SJSA1 (cell line): ENCODE measurements at regions not wholly inside any gene's neighbourhood (a gene's known extent, or its start where the extent isn't known, plus 50 kb on each side); places are given as distances from the start of the nearest gene placed in this dataset.

ENCODE experiments used
- DNase-seq, 2 experiments: peaks; one replicate each; pipeline ENCODE4 v3.0.0-alpha.2; 2015 to 2020; ENCODE audit warnings: low spot score in 2 of 2, low read depth in 1 of 2
- H3K27ac ChIP-seq: fragments of 250-450 bp; sonication (Bioruptor Pico); 2 replicates; pipeline ENCODE4 v1.5.1; 2020; ENCODE audit warnings: mild to moderate bottlenecking, moderate library complexity
- H3K27me3 ChIP-seq: fragments of 250-450 bp; sonication (Bioruptor Pico); replicated peaks from 2 replicates; pipeline ENCODE4 v1.5.1; 2020; ENCODE audit warnings: mild to moderate bottlenecking, moderate library complexity
- H3K36me3 ChIP-seq: fragments of 250-450 bp; sonication (Bioruptor Pico); 2 replicates; pipeline ENCODE4 v1.5.1; 2020; ENCODE audit warnings: mild to moderate bottlenecking
- H3K4me1 ChIP-seq: fragments of 250-450 bp; sonication (Bioruptor Pico); replicated peaks from 2 replicates; pipeline ENCODE4 v1.6.1; 2021; ENCODE audit warnings: mild to moderate bottlenecking
- H3K4me3 ChIP-seq: fragments of 250-450 bp; sonication (Bioruptor Pico); 2 replicates; pipeline ENCODE4 v1.5.1; 2020; ENCODE audit warnings: mild to moderate bottlenecking
- H3K9me3 ChIP-seq: fragments of 250-450 bp; sonication (Bioruptor Pico); replicated peaks from 2 replicates; pipeline ENCODE4 v1.5.1; 2020; ENCODE audit warnings: mild to moderate bottlenecking

- no peak overlapping the region for H3K4me3 ChIP-seq
- no peak for DNase-seq
- H3K36me3 ChIP-seq, result no peaks in the 10 kb centered on the region
- H3K9me3 ChIP-seq, result no peaks in the 10 kb centered on the region
- no peak overlapping the region for H3K27ac ChIP-seq
- H3K27me3 ChIP-seq, result 0 out of 2 replicates have a peak, but pooled peaks cover 4% of the 10 kb centered on the region
- peaks cover 21% of the 10 kb centered on the region for H3K4me1 ChIP-seq
Observed at GRCh38 chr5:61967681-61968080, 338.3 kb upstream of the KIF2A start.

- no peak for DNase-seq
Observed at GRCh38 chr5:61969347-61969746, 336.7 kb upstream of the KIF2A start.

DNA sequence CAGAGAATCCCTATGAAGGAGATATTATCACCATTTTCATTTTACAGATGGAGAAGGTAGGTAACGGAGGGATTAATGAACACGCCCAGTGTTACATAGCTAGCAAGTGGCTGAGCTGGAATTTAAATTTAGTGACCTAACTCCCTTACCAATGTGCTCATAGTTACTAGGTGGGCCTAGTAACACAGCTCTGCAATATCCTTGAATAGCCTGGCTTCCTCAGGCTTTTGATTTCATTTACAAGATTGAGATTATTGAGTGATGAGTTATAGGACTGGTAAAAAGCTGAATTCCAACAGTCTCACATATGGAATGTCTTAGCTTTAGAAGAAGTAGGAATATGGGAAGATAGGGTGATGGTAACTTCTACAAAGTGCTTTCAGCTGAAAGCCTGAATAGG lies 336.3 kb upstream of the KIF2A start:
- no peaks in the 10 kb centered on the region for H3K9me3 ChIP-seq
- H3K4me3 ChIP-seq, result no peak overlapping the region
- no peaks in the 10 kb centered on the region for H3K36me3 ChIP-seq
- H3K27ac ChIP-seq, result no peak overlapping the region
- 0 out of 2 replicates have a peak, but pooled peaks cover 4% of the 10 kb centered on the region for H3K27me3 ChIP-seq
- H3K4me1 ChIP-seq, result peaks cover 11% of the 10 kb centered on the region
- no peak for DNase-seq

More at GRCh38 chr5:61969347-61969746, 336.7 kb upstream of the KIF2A start:
- Histone ChIP-seq H3K4me3 (no peak overlapping the region), H3K4me1 (peaks cover 14% of the 10 kb centered on the region), H3K27me3 (0 out of 2 replicates have a peak, but pooled peaks cover 4% of the 10 kb centered on the region), H3K36me3 (no peaks in the 10 kb centered on the region), H3K27ac (no peak overlapping the region), H3K9me3 (no peaks in the 10 kb centered on the region)

- H3K36me3 ChIP-seq, result no peaks in the 10 kb centered on the region
- no peak overlapping the region for H3K4me3 ChIP-seq
- peaks cover 11% of the 10 kb centered on the region; the same call in 1 of the 2 replicates for H3K4me1 ChIP-seq
Observed at GRCh38 chr5:61970218-61970617, 335.8 kb upstream of the KIF2A start.

DNA sequence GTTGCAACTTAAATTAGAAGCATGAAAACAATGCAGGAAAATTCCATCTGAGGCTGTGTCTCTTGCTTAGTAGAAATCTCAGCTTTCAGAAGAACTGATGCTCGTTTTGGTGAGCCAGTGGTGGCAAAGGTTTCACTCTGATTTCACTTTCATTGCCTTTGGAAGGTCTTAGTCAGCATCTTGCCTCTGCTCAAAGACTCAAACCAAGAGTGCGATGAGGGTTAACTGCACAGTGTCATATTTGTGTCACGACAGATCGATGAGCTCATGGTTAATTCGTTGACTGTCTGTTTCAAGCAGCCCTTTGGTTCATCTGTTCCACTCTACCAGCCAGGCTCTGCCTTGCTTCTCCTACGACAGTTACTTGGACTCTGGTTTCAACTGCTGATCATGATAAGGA lies 331.3 kb upstream of the KIF2A start:
- 0 out of 2 replicates have a peak, but pooled peaks cover 4% of the 10 kb centered on the region for H3K27me3 ChIP-seq
- H3K9me3 ChIP-seq, result no peaks in the 10 kb centered on the region
- H3K27ac ChIP-seq, result no peak overlapping the region
- DNase-seq, result no peak
- no peak overlapping the region for H3K4me3 ChIP-seq
- H3K4me1 ChIP-seq, result no peaks in the 10 kb centered on the region
- H3K36me3 ChIP-seq, result no peaks in the 10 kb centered on the region

More at GRCh38 chr5:61970218-61970617, 335.8 kb upstream of the KIF2A start:
- Histone ChIP-seq H3K27me3 (0 out of 2 replicates have a peak, but pooled peaks cover 4% of the 10 kb centered on the region), H3K27ac (no peak overlapping the region), H3K9me3 (no peaks in the 10 kb centered on the region)
- DNase-seq, result no peak

GRCh38 chr5:61981886-61982285 lies 324.1 kb upstream of the KIF2A start:
- DNase-seq, result no peak
- Histone ChIP-seq H3K36me3 (no peaks in the 10 kb centered on the region), H3K4me1 (no peaks in the 10 kb centered on the region), H3K27ac (no peak overlapping the region), H3K27me3 (no peaks in the 10 kb centered on the region), H3K4me3 (no peak overlapping the region), H3K9me3 (no peaks in the 10 kb centered on the region; the same call in 1 of the 2 replicates)

DNA sequence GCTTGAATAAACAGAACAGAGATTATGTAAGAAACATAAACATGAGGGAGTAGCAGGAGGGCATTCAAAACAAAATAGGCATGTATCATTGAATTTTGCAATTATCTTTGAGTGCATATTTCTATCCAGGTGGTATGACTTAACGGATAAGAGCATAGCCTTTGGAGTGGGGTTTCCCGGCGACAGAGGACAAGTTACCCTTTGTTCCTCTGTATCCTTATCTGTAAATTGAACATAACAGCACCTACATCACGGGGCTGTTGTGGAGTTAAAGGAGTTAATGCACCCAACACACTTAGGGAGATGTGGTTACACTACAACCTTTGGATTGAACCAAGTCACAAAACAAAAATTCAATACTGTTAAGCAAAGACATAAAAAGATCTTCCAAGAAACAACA lies 314.6 kb upstream of the KIF2A start:
- H3K27ac ChIP-seq, result no peak overlapping the region
- H3K36me3 ChIP-seq, result no peaks in the 10 kb centered on the region
- no peaks in the 10 kb centered on the region for H3K4me1 ChIP-seq
- DNase-seq, result no peak
- H3K27me3 ChIP-seq, result peaks cover 7% of the 10 kb centered on the region
- H3K4me3 ChIP-seq, result no peak overlapping the region
- no peaks in the 10 kb centered on the region; the same call in 1 of the 2 replicates for H3K9me3 ChIP-seq

GRCh38 chr5:61991866-61992265 lies 314.1 kb upstream of the KIF2A start:
- no peaks in the 10 kb centered on the region for H3K4me1 ChIP-seq
- no peak for DNase-seq
- H3K27ac ChIP-seq, result no peak overlapping the region
- no peak overlapping the region for H3K4me3 ChIP-seq
- H3K27me3 ChIP-seq, result peaks cover 7% of the 10 kb centered on the region
- no peaks in the 10 kb centered on the region; the same call in 1 of the 2 replicates for H3K9me3 ChIP-seq
- no peaks in the 10 kb centered on the region for H3K36me3 ChIP-seq

DNA sequence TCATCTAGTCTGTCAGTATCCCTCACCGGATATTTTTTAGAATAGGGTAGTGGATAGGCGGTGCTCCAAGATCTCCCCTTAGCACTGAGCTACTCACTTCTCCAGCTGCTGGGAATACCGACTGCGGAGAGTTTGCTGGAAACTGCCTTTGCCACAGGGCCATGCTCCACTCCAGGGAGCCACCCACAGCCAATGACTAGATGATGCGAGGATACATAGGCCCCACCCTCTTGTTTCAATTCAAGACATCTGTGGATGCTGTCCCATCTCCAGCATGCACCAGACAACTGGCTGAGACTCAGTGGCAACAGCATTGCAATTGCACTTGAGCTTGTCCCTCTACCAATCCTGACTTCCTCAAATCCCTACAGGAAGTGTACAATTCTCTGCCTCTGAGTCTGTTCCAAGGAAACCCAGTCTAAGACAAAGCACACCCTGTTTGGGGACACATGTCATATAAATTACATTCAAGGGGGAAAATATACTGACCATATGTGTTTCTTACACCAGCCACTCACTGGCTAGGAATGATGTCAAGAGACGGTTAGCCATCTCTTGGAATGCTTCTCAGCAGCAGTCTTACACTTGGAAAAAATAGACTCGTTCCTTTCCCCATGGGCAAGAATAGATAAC lies 312.6 kb upstream of the KIF2A start:
- no peaks in the 10 kb centered on the region for H3K9me3 ChIP-seq
- DNase-seq, result no peak
- H3K27ac ChIP-seq, result no peak overlapping the region
- no peaks in the 10 kb centered on the region for H3K36me3 ChIP-seq
- peaks cover 7% of the 10 kb centered on the region for H3K27me3 ChIP-seq
- no peak overlapping the region for H3K4me3 ChIP-seq
- H3K4me1 ChIP-seq, result no peaks in the 10 kb centered on the region

DNA sequence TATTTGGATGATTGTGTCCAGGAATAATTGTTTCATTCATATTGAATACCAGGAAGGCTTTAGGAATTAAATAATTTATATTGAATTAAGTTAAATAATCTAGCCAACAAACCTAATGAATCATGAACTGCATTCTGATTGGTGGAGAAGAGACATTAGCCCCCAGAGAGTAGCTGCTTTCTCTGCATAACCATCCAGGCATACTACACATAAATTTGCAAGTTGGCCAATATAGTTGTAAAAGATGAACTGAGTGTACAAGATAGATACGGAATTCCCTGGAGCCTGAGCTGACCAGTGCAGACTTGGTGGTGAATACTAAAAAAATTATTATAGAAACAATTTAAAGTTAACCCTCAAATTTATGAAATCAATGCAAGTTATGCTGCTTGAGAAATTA lies 311.8 kb upstream of the KIF2A start:
- Histone ChIP-seq H3K27me3 (peaks cover 7% of the 10 kb centered on the region), H3K27ac (no peak overlapping the region), H3K4me1 (no peaks in the 10 kb centered on the region), H3K9me3 (no peaks in the 10 kb centered on the region; the same call in 1 of the 2 replicates), H3K4me3 (no peak overlapping the region), H3K36me3 (no peaks in the 10 kb centered on the region)
- no peak for DNase-seq

DNA sequence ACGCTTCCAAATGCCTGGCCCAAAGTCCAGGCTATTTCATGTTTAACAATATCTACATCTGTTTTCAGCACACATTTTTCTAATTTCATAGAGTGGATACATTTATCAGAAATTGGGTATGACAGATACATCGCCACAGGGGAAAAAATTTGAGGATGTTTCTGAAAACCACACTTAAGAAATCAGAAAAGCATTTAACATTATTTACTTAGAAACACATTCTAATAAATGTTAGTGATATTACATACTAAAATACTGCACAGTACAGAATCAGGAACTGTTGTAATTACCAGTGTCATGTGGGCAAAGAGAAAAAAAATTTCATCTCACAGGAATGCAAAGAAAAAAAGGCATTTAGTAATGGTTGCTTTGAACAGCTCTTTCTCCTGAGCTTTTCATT lies 310.5 kb upstream of the KIF2A start:
- H3K27ac ChIP-seq, result no peak overlapping the region
- no peaks in the 10 kb centered on the region for H3K36me3 ChIP-seq
- no peaks in the 10 kb centered on the region for H3K4me1 ChIP-seq
- peaks cover 7% of the 10 kb centered on the region for H3K27me3 ChIP-seq
- no peak for DNase-seq
- no peaks in the 10 kb centered on the region; the same call in 1 of the 2 replicates for H3K9me3 ChIP-seq
- no peak overlapping the region for H3K4me3 ChIP-seq

GRCh38 chr5:61999371-61999770 lies 306.6 kb upstream of the KIF2A start:
- Histone ChIP-seq H3K4me1 (no peaks in the 10 kb centered on the region), H3K27ac (no peak overlapping the region), H3K27me3 (no peaks in the 10 kb centered on the region), H3K9me3 (no peaks in the 10 kb centered on the region; the same call in 1 of the 2 replicates), H3K36me3 (no peaks in the 10 kb centered on the region), H3K4me3 (no peak overlapping the region)
- no peak for DNase-seq

GRCh38 chr5:62000646-62001045 lies 305.4 kb upstream of the KIF2A start:
- Histone ChIP-seq H3K9me3 (no peaks in the 10 kb centered on the region; the same call in 1 of the 2 replicates), H3K4me1 (no peaks in the 10 kb centered on the region), H3K27me3 (no peaks in the 10 kb centered on the region), H3K4me3 (no peak overlapping the region), H3K27ac (no peak overlapping the region), H3K36me3 (no peaks in the 10 kb centered on the region)
- no peak for DNase-seq

- no peaks in the 10 kb centered on the region for H3K36me3 ChIP-seq
- H3K27ac ChIP-seq, result no peak overlapping the region
- H3K27me3 ChIP-seq, result no peaks in the 10 kb centered on the region
- DNase-seq, result no peak
- H3K4me3 ChIP-seq, result no peak overlapping the region
- no peaks in the 10 kb centered on the region for H3K4me1 ChIP-seq
- no peaks in the 10 kb centered on the region; the same call in 1 of the 2 replicates for H3K9me3 ChIP-seq
Observed at GRCh38 chr5:62001640-62002039, 304.4 kb upstream of the KIF2A start.
